HFFc6 (cell line): ENCODE measurements at regions not wholly inside any gene's neighbourhood (a gene's known extent, or its start where the extent isn't known, plus 50 kb on each side); places are given as distances from the start of the nearest gene placed in this dataset.
"Not testable (repeated sequence)": the region's sequence is repeated elsewhere in the genome, so short reads cannot be mapped to it uniquely, and the experiment has no call there.

Source experiments
- DNase-seq: peaks from one replicate; pipeline ENCODE4 v3.0.0-alpha.2; 2018
- H3K27ac Mint-ChIP-seq: 2 replicates; pipeline ENCODE4 v1.8.0; 2020; ENCODE audit warnings: mild to moderate bottlenecking, mixed read lengths
- H3K27me3 Mint-ChIP-seq: 2 replicates; pipeline ENCODE4 v1.8.0; 2021; ENCODE audit warnings: mild to moderate bottlenecking, moderate library complexity, mixed read lengths; ENCODE audit not compliant: insufficient read depth
- H3K36me3 Mint-ChIP-seq: 2 replicates; pipeline ENCODE4 v1.8.0; 2021; ENCODE audit warnings: low read depth, mixed read lengths
- H3K4me1 Mint-ChIP-seq: 2 replicates; pipeline ENCODE4 v1.8.0; 2020; ENCODE audit warnings: low read depth, mixed read lengths
- H3K4me3 Mint-ChIP-seq: 2 replicates; pipeline ENCODE4 v1.8.0; 2020; ENCODE audit warnings: mild to moderate bottlenecking, moderate library complexity, mixed read lengths
- H3K9me3 Mint-ChIP-seq: 2 replicates; pipeline ENCODE4 v1.8.0; 2020; ENCODE audit warnings: mild to moderate bottlenecking, mixed read lengths
- TF ChIP-seq, protein P1 (sequence below): fragments of 200-600 bp; sonication (generic); IDR thresholded peaks from 2 replicates; pipeline ENCODE4 v1.5.0; 2021; ENCODE audit warnings: antibody characterized with exemption, mild to moderate bottlenecking

DNA sequence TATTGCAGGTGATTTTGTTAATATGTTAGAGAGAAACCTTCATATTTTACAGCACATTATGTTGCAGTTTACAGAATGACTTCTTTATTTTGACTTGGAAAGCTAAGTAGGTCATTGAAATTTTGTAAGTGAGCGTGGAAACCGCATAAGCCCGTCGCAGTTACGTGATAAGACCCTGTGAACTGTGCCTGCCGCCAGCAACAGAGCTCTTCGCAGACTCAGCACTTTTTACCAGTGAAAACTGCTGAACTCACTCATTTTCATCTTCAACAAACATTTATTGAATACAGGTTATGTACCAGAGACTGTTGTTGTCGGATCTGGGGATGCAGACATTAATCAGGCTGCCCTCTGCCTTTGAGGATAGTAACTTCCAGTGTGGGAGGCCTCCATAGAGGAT, 355.7 kb downstream of the HS3ST1 start:
- Mint-ChIP-seq H3K9me3 (peaks cover 17% of the 10 kb centered on the region), H3K27me3 (no peaks in the 10 kb centered on the region; the same call in 1 of the 2 replicates), H3K4me3 (no peak overlapping the region), H3K36me3 (no peaks in the 10 kb centered on the region), H3K27ac (no peak overlapping the region), H3K4me1 (no peaks in the 10 kb centered on the region)
- TF ChIP-seq, protein P1, sequence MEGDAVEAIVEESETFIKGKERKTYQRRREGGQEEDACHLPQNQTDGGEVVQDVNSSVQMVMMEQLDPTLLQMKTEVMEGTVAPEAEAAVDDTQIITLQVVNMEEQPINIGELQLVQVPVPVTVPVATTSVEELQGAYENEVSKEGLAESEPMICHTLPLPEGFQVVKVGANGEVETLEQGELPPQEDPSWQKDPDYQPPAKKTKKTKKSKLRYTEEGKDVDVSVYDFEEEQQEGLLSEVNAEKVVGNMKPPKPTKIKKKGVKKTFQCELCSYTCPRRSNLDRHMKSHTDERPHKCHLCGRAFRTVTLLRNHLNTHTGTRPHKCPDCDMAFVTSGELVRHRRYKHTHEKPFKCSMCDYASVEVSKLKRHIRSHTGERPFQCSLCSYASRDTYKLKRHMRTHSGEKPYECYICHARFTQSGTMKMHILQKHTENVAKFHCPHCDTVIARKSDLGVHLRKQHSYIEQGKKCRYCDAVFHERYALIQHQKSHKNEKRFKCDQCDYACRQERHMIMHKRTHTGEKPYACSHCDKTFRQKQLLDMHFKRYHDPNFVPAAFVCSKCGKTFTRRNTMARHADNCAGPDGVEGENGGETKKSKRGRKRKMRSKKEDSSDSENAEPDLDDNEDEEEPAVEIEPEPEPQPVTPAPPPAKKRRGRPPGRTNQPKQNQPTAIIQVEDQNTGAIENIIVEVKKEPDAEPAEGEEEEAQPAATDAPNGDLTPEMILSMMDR, result no peak
- no peak for DNase-seq

DNA sequence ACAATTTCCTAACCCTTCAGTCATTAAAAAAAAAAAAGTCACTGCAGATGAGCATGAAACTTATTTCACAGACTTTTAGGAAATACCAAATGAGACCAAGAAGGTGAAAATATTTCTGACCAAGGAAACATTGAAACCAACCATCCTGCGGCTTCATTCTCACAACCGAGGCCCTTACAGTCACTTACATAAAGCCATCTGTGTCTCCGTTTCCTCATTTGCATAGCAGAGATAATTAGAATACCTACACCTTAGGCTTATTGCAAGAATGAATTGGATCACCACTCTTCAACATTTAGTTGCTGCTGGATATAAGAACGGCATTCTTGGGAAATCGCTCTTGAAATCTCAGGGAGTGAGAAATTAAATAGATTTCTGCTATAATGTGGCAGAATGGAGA, 356.2 kb downstream of the HS3ST1 start:
- TF ChIP-seq, protein P1, result no peak
- Mint-ChIP-seq H3K36me3 (no peaks in the 10 kb centered on the region), H3K27ac (no peak overlapping the region), H3K27me3 (no peaks in the 10 kb centered on the region; the same call in 1 of the 2 replicates), H3K4me1 (no peaks in the 10 kb centered on the region), H3K4me3 (no peak overlapping the region), H3K9me3 (peaks cover 22% of the 10 kb centered on the region)
- no peak for DNase-seq

DNA sequence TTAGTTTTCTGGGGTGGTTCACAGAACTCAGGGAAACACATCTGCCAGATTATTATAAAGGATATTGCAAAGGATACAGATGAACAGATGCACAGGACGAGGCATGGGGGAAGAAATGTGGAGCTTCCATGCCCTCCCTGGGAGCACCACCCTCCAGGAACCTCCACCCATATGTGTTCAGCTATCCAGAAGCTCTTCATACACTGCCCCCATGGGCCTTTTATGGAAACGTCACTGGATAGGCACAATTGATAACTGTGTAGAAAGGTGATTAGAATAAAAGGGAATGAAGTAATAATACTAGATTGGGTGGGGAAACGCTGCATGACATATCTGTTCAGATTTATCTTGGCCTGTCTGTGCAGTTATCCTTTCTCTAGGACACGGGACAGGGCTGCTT, 357.9 kb downstream of the HS3ST1 start:
- Mint-ChIP-seq H3K4me1 (no peaks in the 10 kb centered on the region), H3K36me3 (no peaks in the 10 kb centered on the region), H3K9me3 (peaks cover 31% of the 10 kb centered on the region), H3K4me3 (no peak overlapping the region), H3K27me3 (no peaks in the 10 kb centered on the region; the same call in 1 of the 2 replicates), H3K27ac (no peak overlapping the region)
- no peak for DNase-seq
- TF ChIP-seq, protein P1, result no peak

DNA sequence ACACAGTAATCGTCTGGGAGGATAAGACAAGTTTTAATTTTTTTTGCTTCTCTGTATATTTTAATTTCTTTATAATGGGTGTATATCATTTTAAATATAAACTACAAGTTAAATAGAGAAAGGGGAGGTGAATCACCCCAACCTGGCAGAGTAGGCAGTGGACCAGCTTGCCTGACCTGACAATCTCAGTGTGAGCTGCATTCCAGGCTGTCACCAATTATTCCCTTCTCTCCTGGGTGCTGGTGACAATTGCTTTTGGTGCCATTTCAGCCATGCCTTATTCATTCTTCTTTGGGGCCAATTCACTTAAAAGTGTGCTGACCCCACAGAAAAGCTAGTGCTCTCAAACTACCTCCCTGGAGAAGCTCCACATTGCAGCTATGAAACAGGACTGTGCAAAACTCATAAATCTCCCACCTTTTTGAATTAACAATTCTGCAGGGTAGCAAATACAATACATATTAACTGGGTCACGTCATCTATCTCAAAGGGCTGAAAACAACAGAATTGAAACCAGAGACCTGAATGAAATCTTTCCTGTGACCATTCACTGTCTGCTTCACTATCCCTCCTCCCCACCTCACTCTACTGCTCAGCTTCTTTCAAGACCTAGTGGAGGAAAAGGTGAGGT, 359.0 kb downstream of the HS3ST1 start:
- H3K36me3 Mint-ChIP-seq, result no peaks in the 10 kb centered on the region
- DNase-seq, result no peak
- H3K4me3 Mint-ChIP-seq, result no peak overlapping the region
- H3K27me3 Mint-ChIP-seq, result no peaks in the 10 kb centered on the region; the same call in 1 of the 2 replicates
- H3K4me1 Mint-ChIP-seq, result no peaks in the 10 kb centered on the region
- peaks cover 29% of the 10 kb centered on the region for H3K9me3 Mint-ChIP-seq
- no peak overlapping the region for H3K27ac Mint-ChIP-seq
- TF ChIP-seq, protein P1, result no peak

DNA sequence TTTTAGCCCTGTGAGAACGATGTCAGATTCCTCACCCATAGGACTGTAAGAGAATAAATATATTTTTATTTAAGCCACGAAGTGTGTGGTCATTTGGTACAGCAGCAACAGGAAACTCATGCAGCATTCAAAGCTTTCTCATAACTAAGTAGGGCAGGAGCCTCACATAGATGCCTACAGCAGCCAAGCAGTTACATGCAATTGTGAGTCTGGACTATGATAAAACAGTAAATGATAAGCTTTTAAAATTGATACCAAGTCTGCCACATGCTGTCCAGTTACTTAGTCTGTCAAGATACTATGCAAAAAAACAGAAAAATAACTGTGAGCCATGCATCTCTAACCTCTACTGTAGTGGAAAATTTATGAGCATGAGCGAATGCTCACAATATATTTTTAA, 359.6 kb downstream of the HS3ST1 start:
- TF ChIP-seq, protein P1, result no peak
- H3K9me3 Mint-ChIP-seq, result peaks cover 25% of the 10 kb centered on the region
- no peaks in the 10 kb centered on the region for H3K4me1 Mint-ChIP-seq
- H3K27ac Mint-ChIP-seq, result no peak overlapping the region
- no peak for DNase-seq
- H3K27me3 Mint-ChIP-seq, result no peaks in the 10 kb centered on the region; the same call in 1 of the 2 replicates
- no peaks in the 10 kb centered on the region for H3K36me3 Mint-ChIP-seq
- no peak overlapping the region for H3K4me3 Mint-ChIP-seq

DNA sequence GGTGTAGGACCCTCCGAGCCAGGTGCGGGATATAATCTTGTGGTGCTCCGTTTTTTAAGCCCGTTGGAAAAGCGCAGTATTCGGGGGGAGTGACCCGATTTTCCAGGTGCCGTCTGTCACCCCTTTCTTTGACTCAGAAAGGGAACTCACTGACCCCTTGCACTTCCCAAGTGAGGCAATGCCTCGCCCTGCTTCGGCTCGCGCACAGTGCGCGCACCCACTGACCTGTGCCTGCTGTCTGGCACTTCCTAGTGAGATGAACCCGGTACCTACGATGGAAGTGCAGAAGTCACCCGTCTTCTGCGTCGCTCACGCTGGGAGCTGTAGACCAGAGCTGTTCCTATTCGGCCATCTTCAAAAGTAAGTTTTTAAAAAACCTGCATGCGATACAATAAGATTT, 362.1 kb downstream of the HS3ST1 start:
- not testable (repeated sequence) for H3K4me3 Mint-ChIP-seq, DNase-seq, H3K4me1 Mint-ChIP-seq, H3K27me3 Mint-ChIP-seq, H3K27ac Mint-ChIP-seq, H3K36me3 Mint-ChIP-seq
- peaks cover 25% of the 10 kb centered on the region for H3K9me3 Mint-ChIP-seq

DNA sequence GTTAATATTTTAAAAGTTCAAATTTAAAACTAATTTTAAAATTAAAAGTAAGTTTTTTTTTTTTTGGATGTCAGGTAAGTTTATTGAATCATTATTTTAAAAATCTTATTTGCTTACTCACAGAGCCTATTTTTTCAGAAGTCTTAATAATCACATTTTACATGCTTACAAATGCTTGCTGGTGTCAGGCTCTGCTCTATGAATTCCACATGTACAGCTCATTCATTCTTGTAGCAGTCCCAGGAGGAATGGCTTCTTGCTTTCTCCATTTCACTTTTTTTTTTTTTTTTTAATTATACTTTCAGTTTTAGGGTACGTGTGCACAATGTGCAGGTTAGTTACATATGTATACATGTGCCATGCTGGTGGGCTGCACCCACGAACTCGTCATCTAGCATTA, 368.1 kb downstream of the HS3ST1 start:
- H3K27ac Mint-ChIP-seq, H3K4me1 Mint-ChIP-seq, H3K27me3 Mint-ChIP-seq, DNase-seq, H3K4me3 Mint-ChIP-seq, H3K36me3 Mint-ChIP-seq: not testable (repeated sequence)
- peaks cover 28% of the 10 kb centered on the region for H3K9me3 Mint-ChIP-seq

DNA sequence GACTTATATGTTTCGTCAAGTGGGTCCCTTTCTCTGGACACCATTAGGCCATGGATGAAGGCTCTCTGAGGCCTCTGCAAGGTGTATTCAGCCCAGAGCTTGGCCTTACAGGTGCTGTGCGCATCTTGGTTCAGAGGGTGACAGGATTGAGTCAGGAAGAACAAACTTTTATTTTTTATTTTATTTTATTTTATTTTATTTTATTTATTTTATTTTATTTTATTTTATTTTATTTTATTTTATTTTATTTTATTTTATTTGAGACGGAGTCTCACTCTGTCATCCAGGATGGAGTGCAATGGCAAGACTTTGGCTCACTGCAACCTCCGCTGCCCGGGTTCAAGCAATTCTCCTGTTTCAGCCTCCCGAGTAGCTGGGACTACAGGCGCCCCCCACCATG, 370.4 kb upstream of the CLNK start:
- peaks cover 60% of the 10 kb centered on the region for H3K9me3 Mint-ChIP-seq
- not testable (repeated sequence) for H3K36me3 Mint-ChIP-seq, H3K4me3 Mint-ChIP-seq, DNase-seq, H3K27me3 Mint-ChIP-seq, H3K27ac Mint-ChIP-seq, H3K4me1 Mint-ChIP-seq
